Uterus (tissue), 3 donors: ENCODE measurements at regions not wholly inside any gene's neighbourhood (a gene's known extent, or its start where the extent isn't known, plus 50 kb on each side); places are given as distances from the start of the nearest gene placed in this dataset.

Experiments
- DNase-seq, 2 donors: peaks; one replicate each; pipeline ENCODE4 v3.0.0-alpha.2; 2019 to 2020
- H3K27ac ChIP-seq, 2 donors: fragments of 200-600 bp; sonication (generic); 1 replicate in 1 of 2; 2 replicates in 1 of 2; pipeline ENCODE4 v1.5.1; 2016 to 2018
- H3K27me3 ChIP-seq, 2 donors: fragments of 200-600 bp; sonication (generic); one replicate each; pipeline ENCODE4 v1.5.1; 2018 to 2019; ENCODE audit warnings: control low read depth in 1 of 2
- H3K36me3 ChIP-seq, 2 donors: fragments of 200-600 bp; sonication (generic); one replicate each; pipeline ENCODE4 v1.5.1; 2019; ENCODE audit warnings: control low read depth in 1 of 2
- H3K4me1 ChIP-seq, 2 donors: fragments of 200-600 bp; sonication (generic); one replicate each; pipeline ENCODE4 v1.5.1; 2018 to 2019; ENCODE audit warnings: control low read depth in 1 of 2
- H3K4me3 ChIP-seq, 2 donors: fragments of 200-600 bp; sonication (generic); 1 replicate in 1 of 2; 2 replicates in 1 of 2; pipeline ENCODE4 v1.5.1; 2018 to 2019; ENCODE audit warnings: mild to moderate bottlenecking in 1 of 2
- H3K9me3 ChIP-seq, 2 donors: fragments of 200-600 bp; sonication (generic); one replicate each; pipeline ENCODE4 v1.5.1; 2019; ENCODE audit warnings: control low read depth in 1 of 2
- CTCF ChIP-seq, 4 experiments: fragments of 200-600 bp in 2 of 4; fragments of 450-650 bp in 2 of 4; sonication (generic) in 2 of 4; IDR thresholded peaks; one replicate each; pipeline ENCODE4 v1.5.1; 2016 to 2019; ENCODE audit warnings: antibody characterized with exemption in 4 of 4, mild to moderate bottlenecking in 2 of 4, moderate library complexity in 1 of 4
- POLR2A ChIP-seq, 2 donors: fragments of 450-650 bp; IDR thresholded peaks; one replicate each; pipeline ENCODE4 v1.6.1; 2016; ENCODE audit warnings: antibody characterized with exemption in 2 of 2, mild to moderate bottlenecking in 1 of 2, moderate library complexity in 1 of 2
- intact Hi-C: fragments of 100-400 bp; cut with DNase I; formaldehyde crosslinking; loops from one replicate; pipeline ENCODE4 v1.15.1; 2023; ENCODE audit warnings: low total_unique reads
- donor health status: DM: yes; HTN: yes; CAD: no.

DNA sequence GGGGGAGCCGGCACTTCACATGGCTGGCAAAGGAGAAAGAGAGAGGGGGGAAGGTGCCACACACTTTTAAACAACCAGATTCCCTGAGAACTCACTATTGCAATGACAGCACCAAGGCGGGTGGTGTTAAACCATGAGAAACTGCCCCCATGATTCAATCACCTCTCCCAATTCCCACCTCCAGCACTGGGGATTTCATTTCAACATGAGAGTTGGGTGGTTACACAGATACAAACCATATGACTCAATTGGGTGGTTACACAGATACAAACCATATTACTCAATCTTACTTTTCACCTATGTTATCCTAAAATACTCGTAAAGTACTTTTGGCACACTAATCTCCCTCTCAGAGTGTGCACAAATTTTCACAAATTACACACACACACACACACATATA is 1097.5 kb upstream of the TMPRSS15 start:
- Histone ChIP-seq H3K4me1 (no peaks in the 10 kb centered on the region), H3K9me3 (no peaks in the 10 kb centered on the region), H3K4me3 (no peak overlapping the region), H3K27me3 (no peaks in the 10 kb centered on the region), H3K27ac (no peak overlapping the region), H3K36me3 (no peaks in the 10 kb centered on the region)
- intact Hi-C loops: no loop called here
- no peak for DNase-seq
- no peak for TF ChIP-seq POLR2A (IDR thresholded peaks at IDR 0.05)
- no peak for TF ChIP-seq CTCF (IDR thresholded peaks at IDR 0.05)

DNA sequence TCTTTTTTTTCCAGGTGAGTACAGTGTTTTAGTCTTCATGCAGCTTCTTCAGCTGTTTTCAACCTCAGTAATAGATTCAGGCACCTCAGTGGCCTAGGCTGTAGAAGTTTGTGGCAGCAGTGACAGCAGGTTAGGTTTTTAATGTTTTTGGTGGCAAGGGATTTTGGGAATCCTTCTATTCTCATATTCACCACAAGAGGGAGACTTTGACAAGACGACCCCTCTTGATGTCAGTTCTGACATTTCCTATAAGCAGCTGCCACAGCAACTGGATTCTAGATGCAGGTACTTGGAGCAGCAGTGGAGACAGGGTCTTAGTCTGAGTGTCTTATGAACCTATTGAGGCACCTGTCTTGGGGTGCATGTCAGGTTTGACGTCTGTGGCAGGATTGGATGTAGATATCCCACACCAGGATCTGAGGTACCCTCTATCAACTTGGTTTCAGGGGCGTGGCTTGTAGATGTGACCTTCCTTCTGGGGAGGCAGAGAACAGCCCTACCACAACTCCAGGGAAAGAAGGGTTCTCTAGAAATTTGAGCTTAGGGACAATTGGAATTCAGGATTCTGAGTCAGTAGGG is 1104.2 kb upstream of the TMPRSS15 start:
- H3K4me3 ChIP-seq: no peak overlapping the region
- H3K9me3 ChIP-seq: no peaks in the 10 kb centered on the region
- no peak for DNase-seq
- H3K36me3 ChIP-seq: no peaks in the 10 kb centered on the region
- intact Hi-C loops: no loop called here
- TF ChIP-seq POLR2A (IDR thresholded peaks at IDR 0.05) (no peak), CTCF (IDR thresholded peaks at IDR 0.05) (no peak)
- no peaks in the 10 kb centered on the region for H3K4me1 ChIP-seq
- no peak overlapping the region for H3K27ac ChIP-seq
- H3K27me3 ChIP-seq: no peaks in the 10 kb centered on the region

DNA sequence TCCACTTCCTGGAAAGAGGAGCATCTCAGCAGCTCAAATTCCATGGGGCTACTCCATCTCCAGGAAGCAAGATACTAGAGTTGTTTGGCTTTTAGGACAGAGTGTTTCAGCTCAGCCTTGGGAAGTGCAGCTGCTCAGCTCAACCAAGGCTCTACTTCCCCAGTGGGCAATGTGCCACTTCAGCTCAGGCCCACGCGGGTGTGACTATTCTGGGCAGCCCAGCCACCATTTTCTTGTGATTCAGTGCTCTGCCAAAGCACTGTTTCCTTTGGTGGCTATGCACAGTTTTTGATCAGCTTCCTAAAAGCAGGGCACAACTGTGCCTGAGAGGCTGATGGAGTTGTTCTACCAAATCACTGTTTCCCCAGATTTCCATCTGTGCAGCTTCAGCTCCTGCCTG is 1104.9 kb upstream of the TMPRSS15 start:
- intact Hi-C loops: no loop called here
- Histone ChIP-seq H3K4me3 (no peak overlapping the region), H3K27me3 (no peaks in the 10 kb centered on the region), H3K36me3 (no peaks in the 10 kb centered on the region), H3K27ac (no peak overlapping the region), H3K9me3 (no peaks in the 10 kb centered on the region), H3K4me1 (no peaks in the 10 kb centered on the region)
- TF ChIP-seq CTCF (IDR thresholded peaks at IDR 0.05) (no peak), POLR2A (IDR thresholded peaks at IDR 0.05) (no peak)
- DNase-seq: no peak

- Histone ChIP-seq H3K27me3 (no peaks in the 10 kb centered on the region), H3K4me3 (no peak overlapping the region), H3K36me3 (no peaks in the 10 kb centered on the region), H3K4me1 (no peaks in the 10 kb centered on the region), H3K9me3 (no peaks in the 10 kb centered on the region), H3K27ac (no peak overlapping the region)
- intact Hi-C loops: no loop called here
- TF ChIP-seq CTCF (IDR thresholded peaks at IDR 0.05): no peak
- no peak for TF ChIP-seq POLR2A (IDR thresholded peaks at IDR 0.05)
- no peak for DNase-seq
Measured at GRCh38 chr21:19508844-19509243, 1105.3 kb upstream of the TMPRSS15 start.

GRCh38 chr21:19510057-19510456 is 1106.5 kb upstream of the TMPRSS15 start:
- no peak for DNase-seq
- no peaks in the 10 kb centered on the region for H3K4me1 ChIP-seq

More at GRCh38 chr21:19510057-19510456, 1106.5 kb upstream of the TMPRSS15 start:
- no peaks in the 10 kb centered on the region for H3K27me3 ChIP-seq
- no peak overlapping the region for H3K4me3 ChIP-seq
- intact Hi-C loops: no loop called here
- no peaks in the 10 kb centered on the region for H3K36me3 ChIP-seq
- TF ChIP-seq POLR2A (IDR thresholded peaks at IDR 0.05) (no peak), CTCF (IDR thresholded peaks at IDR 0.05) (no peak)
- no peak overlapping the region for H3K27ac ChIP-seq
- H3K9me3 ChIP-seq: no peaks in the 10 kb centered on the region
